Endothelial cell of umbilical vein (primary cell): ENCODE measurements at regions not wholly inside any gene's neighbourhood (a gene's known extent, or its start where the extent isn't known, plus 50 kb on each side); places are given as distances from the start of the nearest gene placed in this dataset.

ENCODE experiments used
- BruUV-seq: library from RNA; stranded (reverse); fragments of 400-500 nt; replicated peaks from 2 replicates; lab custom pipeline; 2021; lab: Mats Ljungman, UMichigan
- CTCF ChIA-PET: fragments of 300-600, 350-600 bp; sonication (Branson Sonifier 250); formaldehyde crosslinking; loops from one replicate; lab custom pipeline; 2021; ENCODE audit warnings: antibody characterized with exemption, inconsistent platforms; lab: Charles Lee
- POLR2A ChIA-PET: fragments of 300-600, 350-600 bp; sonication (Branson Sonifier 250); formaldehyde crosslinking; loops from one replicate; lab custom pipeline; 2021; ENCODE audit warnings: antibody characterized with exemption, inconsistent platforms; lab: Charles Lee
- DNase-seq: peaks from one replicate; pipeline ENCODE4 v3.0.0-alpha.2; 2011; ENCODE audit warnings: low read depth, low spot score
- FAIRE-seq: peaks from 2 replicates; lab custom pipeline; 2011; peaks lifted over from hg19 to GRCh38; lab: Jason Lieb, UNC
- H2AFZ ChIP-seq: 2 replicates; pipeline ENCODE4 v1.6.0; 2012; ENCODE audit warnings: low read depth, low read length, control low read depth, inconsistent platforms
- H3K27ac ChIP-seq: 2 replicates; pipeline ENCODE4 v1.5.1; 2011; ENCODE audit warnings: low read depth, mild to moderate bottlenecking, control low read depth, low read length, moderate library complexity; ENCODE audit not compliant: insufficient read depth
- H3K27me3 ChIP-seq, 2 experiments: 2 replicates each; pipeline versions ENCODE4 v1.6.0 to v1.6.1; 2011; ENCODE audit warnings: low read length in 2 of 2, mixed read lengths in 1 of 2; ENCODE audit not compliant: control insufficient read depth in 2 of 2, insufficient read depth in 2 of 2
- H3K36me3 ChIP-seq, 2 experiments: 2 replicates in 1 of 2; 3 replicates in 1 of 2; pipeline ENCODE4 v1.5.1; 2011; ENCODE audit warnings: low read length in 2 of 2, mild to moderate bottlenecking in 1 of 2, moderate library complexity in 1 of 2; ENCODE audit not compliant: control insufficient read depth in 2 of 2, insufficient read depth in 2 of 2; ENCODE audit errors: extremely low read depth in 1 of 2
- H3K4me1 ChIP-seq: 3 replicates; pipeline ENCODE4 v1.5.1; 2011; ENCODE audit warnings: mild to moderate bottlenecking, low read length; ENCODE audit not compliant: control insufficient read depth, insufficient read depth; ENCODE audit errors: extremely low read depth
- H3K4me2 ChIP-seq: 2 replicates; pipeline ENCODE4 v1.6.1; 2011; ENCODE audit warnings: low read length, control low read depth, mixed read lengths; ENCODE audit not compliant: insufficient read depth
- H3K4me3 ChIP-seq, 3 experiments: fragments of 200-600 bp in 1 of 3; sonication (generic), shearing (Covaris generic) in 1 of 3; replicated peaks in 1 of 3; 2 replicates each; pipeline ENCODE4 v1.5.1; 2011 to 2016; ENCODE audit warnings: control low read depth in 3 of 3, low read length in 3 of 3, mild to moderate bottlenecking in 2 of 3, inconsistent platforms in 1 of 3, low read depth in 1 of 3, moderate library complexity in 1 of 3; ENCODE audit not compliant: insufficient read depth in 1 of 3
- H3K79me2 ChIP-seq: 2 replicates; pipeline ENCODE4 v1.6.0; 2012; ENCODE audit warnings: low read length, inconsistent platforms; ENCODE audit not compliant: control insufficient read depth, insufficient read depth
- H3K9ac ChIP-seq: replicated peaks from 2 replicates; pipeline ENCODE3; 2011; ENCODE audit warnings: low read length, control low read depth; ENCODE audit not compliant: insufficient read depth; ENCODE audit errors: extremely low read depth
- H3K9me1 ChIP-seq: replicated peaks from 3 replicates; pipeline ENCODE4 v1.6.0; 2011; ENCODE audit warnings: mild to moderate bottlenecking, low read length; ENCODE audit not compliant: control insufficient read depth, insufficient read depth; ENCODE audit errors: extremely low read depth
- H3K9me3 ChIP-seq: replicated peaks from 2 replicates; pipeline ENCODE4 v1.5.1; 2012; ENCODE audit warnings: low read length, inconsistent platforms; ENCODE audit not compliant: control insufficient read depth, insufficient read depth
- H4K20me1 ChIP-seq: replicated peaks from 2 replicates; pipeline ENCODE3; 2011; ENCODE audit warnings: mild to moderate bottlenecking, low read length; ENCODE audit not compliant: control insufficient read depth, insufficient read depth; ENCODE audit errors: extremely low read depth
- CTCF ChIP-seq, 2 donors: IDR thresholded peaks; 1 replicate in 1 of 2; 2 replicates in 1 of 2; pipeline ENCODE4 v1.5.1; 2011; ENCODE audit warnings: low read length in 2 of 2, mild to moderate bottlenecking in 2 of 2, moderate library complexity in 2 of 2, control low read depth in 1 of 2, inconsistent platforms in 1 of 2, low read depth in 1 of 2; ENCODE audit not compliant: insufficient read depth in 1 of 2; ENCODE audit errors: extremely low read depth in 1 of 2
- EZH2 ChIP-seq: IDR thresholded peaks from 2 replicates; pipeline ENCODE4 v1.6.1; 2012; ENCODE audit warnings: borderline replicate concordance, low read depth, mild to moderate bottlenecking, moderate library complexity, low read length, inconsistent platforms; ENCODE audit not compliant: severe bottlenecking
- FOS ChIP-seq: IDR thresholded peaks from 2 replicates; pipeline ENCODE4 v1.6.1; 2011; ENCODE audit warnings: mild to moderate bottlenecking, low read length, moderate library complexity, borderline replicate concordance; ENCODE audit not compliant: insufficient read depth
- GATA2 ChIP-seq: IDR thresholded peaks from 2 replicates; pipeline ENCODE4 v1.7.0; 2011; ENCODE audit warnings: low read depth, mild to moderate bottlenecking, moderate library complexity, mixed read lengths, low read length; ENCODE audit not compliant: insufficient read length, insufficient read depth
- JUN ChIP-seq: IDR thresholded peaks from 2 replicates; pipeline ENCODE4 v1.6.1; 2011; ENCODE audit warnings: borderline replicate concordance, low read depth; ENCODE audit not compliant: insufficient read length, insufficient read depth
- MAX ChIP-seq: IDR thresholded peaks from 2 replicates; pipeline ENCODE4 v1.6.1; 2011; ENCODE audit not compliant: insufficient read depth, insufficient read length
- MYC ChIP-seq: IDR thresholded peaks from one replicate; pipeline ENCODE4 v1.6.1; 2011; ENCODE audit warnings: mild to moderate bottlenecking, low read depth, low read length
- POLR2A ChIP-seq: IDR thresholded peaks from 2 replicates; pipeline ENCODE4 v1.6.1; 2012; ENCODE audit warnings: low read depth, mild to moderate bottlenecking, control low read depth, low read length
- POLR2AphosphoS5 ChIP-seq: IDR thresholded peaks from 2 replicates; pipeline ENCODE4 v1.6.1; 2012; ENCODE audit warnings: low read depth, mild to moderate bottlenecking, control low read depth, low read length, moderate library complexity; ENCODE audit not compliant: insufficient read depth
- dilution Hi-C: fragments of 300-500 bp; cut with MboI; formaldehyde crosslinking; loops from one replicate; pipeline ENCODE4 v1.15.0; 2019; ENCODE audit warnings: low sequenced_read_pairs; ENCODE audit not compliant: extremely low pct_ligation_motif_present
- intact Hi-C: fragments of 100-400 bp; cut with micrococcal nuclease; formaldehyde crosslinking; loops from one replicate; pipeline ENCODE4 v1.10.0; 2022

- H2AFZ ChIP-seq: no peak overlapping the region
- ChIA-PET CTCF (no interaction called here), POLR2A (no interaction called here)
- H3K9me1 ChIP-seq: no peaks in the 10 kb centered on the region
- dilution Hi-C loops (no loop called here), intact Hi-C loops (no loop called here)
- no peak overlapping the region for H3K4me2 ChIP-seq
- H4K20me1 ChIP-seq: no peaks in the 10 kb centered on the region
- no peak for DNase-seq
- H3K9ac ChIP-seq: no peak overlapping the region
- no peaks in the 10 kb centered on the region for H3K4me1 ChIP-seq
- no peak overlapping the region for H3K4me3 ChIP-seq
- no peak overlapping the region for H3K27ac ChIP-seq
- no peak for FAIRE-seq
- H3K27me3 ChIP-seq: no peaks in the 10 kb centered on the region
- no peaks in the 10 kb centered on the region for H3K79me2 ChIP-seq
- TF ChIP-seq POLR2AphosphoS5: no peak
- TF ChIP-seq POLR2A: no peak
- no peak for TF ChIP-seq FOS
- no peak for TF ChIP-seq MAX
- no peak for TF ChIP-seq JUN
- no peak for TF ChIP-seq CTCF (IDR thresholded peaks at IDR 0.05; ENCODE audit: extremely low read depth in 1 of 2, insufficient read depth in 1 of 2, low read depth in 1 of 2, low read length in 2 of 2)
- TF ChIP-seq MYC: no peak
- TF ChIP-seq GATA2: no peak
- TF ChIP-seq EZH2: no peak
- no TSS peak for BruUV-seq
- H3K9me3 ChIP-seq: peaks cover 15% of the 10 kb centered on the region
- H3K36me3 ChIP-seq: no peaks in the 10 kb centered on the region
These were observed 953.6 kb downstream of the TBC1D22A start for GRCh38 chr22:47715866-47716578.
